Right lobe of liver (tissue), 4 donors: ENCODE measurements at regions not wholly inside any gene's neighbourhood (a gene's known extent, or its start where the extent isn't known, plus 50 kb on each side); places are given as distances from the start of the nearest gene placed in this dataset.

Source experiments
- CTCF ChIP-seq, 4 donors: fragments of 200-600 bp in 3 of 4; fragments of 450-650 bp in 1 of 4; IDR thresholded peaks; one replicate each; pipeline versions ENCODE4 v1.5.1 to v1.8.0; 2016 to 2022; ENCODE audit warnings: antibody characterized with exemption in 4 of 4, mild to moderate bottlenecking in 2 of 4
- POLR2A ChIP-seq: fragments of 450-650 bp; IDR thresholded peaks from one replicate; pipeline ENCODE4 v1.6.1; 2017; ENCODE audit warnings: antibody characterized with exemption, mild to moderate bottlenecking
- donor health status: DM: no; HTN: no; CAD: no.
- donor health status: DM: no; HTN: no; CAD: no.
- donor health status: DM: no; HTN: yes; CAD: no.

DNA sequence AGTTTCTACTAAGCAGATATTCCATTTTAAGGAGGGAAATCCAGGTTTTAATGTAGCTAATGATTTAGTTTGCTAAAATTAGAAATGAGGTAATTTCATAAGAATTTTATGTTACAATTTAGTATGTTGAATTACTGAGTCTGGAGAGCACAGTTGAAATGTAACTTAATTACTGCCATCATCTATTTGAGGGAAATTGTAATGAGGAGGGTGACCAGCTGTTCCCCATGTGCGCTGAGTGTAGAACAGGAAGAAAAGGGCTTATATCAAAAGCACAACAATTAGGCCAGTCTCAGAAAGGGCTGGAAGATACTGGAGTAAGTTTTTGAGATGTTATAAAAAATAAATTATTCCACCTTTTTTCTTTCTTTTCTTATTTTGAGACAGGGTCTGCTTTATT, 735.1 kb upstream of the GOT2 start:
- TF ChIP-seq POLR2A (no peak), CTCF (IDR thresholded peaks at IDR 0.05) (no peak)
